HG03521 (cell line): ENCODE measurements at regions not wholly inside any gene's neighbourhood (a gene's known extent, or its start where the extent isn't known, plus 50 kb on each side); places are given as distances from the start of the nearest gene placed in this dataset.

Experiments used
- ATAC-seq: cut with Tn5 transposase; IDR thresholded peaks from one replicate; pipeline ENCODE4 v1.9.1; 2021; ENCODE audit warnings: mild to moderate bottlenecking, moderate library complexity; ENCODE audit not compliant: unreplicated experiment

- no peak for ATAC-seq
Measured at GRCh38 chr2:103268841-103269498, 507.1 kb downstream of the TMEM182 start.

- no peak for ATAC-seq
Measured at GRCh38 chr2:103276869-103277268, 515.0 kb downstream of the TMEM182 start.

GRCh38 chr2:103284750-103285149 is 522.9 kb downstream of the TMEM182 start:
- no peak for ATAC-seq

GRCh38 chr2:103285354-103285753 is 523.5 kb downstream of the TMEM182 start:
- no peak for ATAC-seq

GRCh38 chr2:103287746-103288145 is 525.9 kb downstream of the TMEM182 start:
- no peak for ATAC-seq

- no peak for ATAC-seq
Measured at GRCh38 chr2:103288696-103289095, 526.9 kb downstream of the TMEM182 start.

- ATAC-seq = no peak
Measured at GRCh38 chr2:103289105-103289725, 527.4 kb downstream of the TMEM182 start.

GRCh38 chr2:103292573-103292972 is 530.7 kb downstream of the TMEM182 start:
- ATAC-seq = no peak

GRCh38 chr2:103293067-103293741 is 531.4 kb downstream of the TMEM182 start:
- no peak for ATAC-seq

- ATAC-seq = no peak
Measured at GRCh38 chr2:103293742-103294077, 531.9 kb downstream of the TMEM182 start.

GRCh38 chr2:103294420-103294819 is 532.6 kb downstream of the TMEM182 start:
- ATAC-seq = no peak

GRCh38 chr2:103295591-103295990 is 533.8 kb downstream of the TMEM182 start:
- ATAC-seq = no peak

- ATAC-seq = no peak
Measured at GRCh38 chr2:103324671-103325070, 562.8 kb downstream of the TMEM182 start.

- no peak for ATAC-seq
Measured at GRCh38 chr2:103327386-103327785, 565.6 kb downstream of the TMEM182 start.

- ATAC-seq = no peak
Measured at GRCh38 chr2:103327966-103328365, 566.1 kb downstream of the TMEM182 start.

- ATAC-seq = no peak
Measured at GRCh38 chr2:103335403-103335802, 573.6 kb downstream of the TMEM182 start.

GRCh38 chr2:103338819-103339218 is 577.0 kb downstream of the TMEM182 start:
- ATAC-seq = no peak

- no peak for ATAC-seq
Measured at GRCh38 chr2:103346780-103347179, 584.9 kb downstream of the TMEM182 start.

- no peak for ATAC-seq
Measured at GRCh38 chr2:103353774-103354173, 591.9 kb downstream of the TMEM182 start.

- ATAC-seq = no peak
Measured at GRCh38 chr2:103355287-103355686, 593.5 kb downstream of the TMEM182 start.

GRCh38 chr2:103361712-103362111 is 599.9 kb downstream of the TMEM182 start:
- ATAC-seq = no peak

GRCh38 chr2:103363639-103364038 is 601.8 kb downstream of the TMEM182 start:
- ATAC-seq = no peak
